Left renal pelvis (tissue), 4 donors: ENCODE measurements at regions not wholly inside any gene's neighbourhood (a gene's known extent, or its start where the extent isn't known, plus 50 kb on each side); places are given as distances from the start of the nearest gene placed in this dataset.
"Not testable (repeated sequence)": the region's sequence is repeated elsewhere in the genome, so short reads cannot be mapped to it uniquely, and the experiment has no call there.

Source experiments
- DNase-seq, 4 donors: peaks; one replicate each; pipeline ENCODE4 v3.0.0-alpha.2; 2013; ENCODE audit warnings: low read depth in 4 of 4, low spot score in 3 of 4

DNA sequence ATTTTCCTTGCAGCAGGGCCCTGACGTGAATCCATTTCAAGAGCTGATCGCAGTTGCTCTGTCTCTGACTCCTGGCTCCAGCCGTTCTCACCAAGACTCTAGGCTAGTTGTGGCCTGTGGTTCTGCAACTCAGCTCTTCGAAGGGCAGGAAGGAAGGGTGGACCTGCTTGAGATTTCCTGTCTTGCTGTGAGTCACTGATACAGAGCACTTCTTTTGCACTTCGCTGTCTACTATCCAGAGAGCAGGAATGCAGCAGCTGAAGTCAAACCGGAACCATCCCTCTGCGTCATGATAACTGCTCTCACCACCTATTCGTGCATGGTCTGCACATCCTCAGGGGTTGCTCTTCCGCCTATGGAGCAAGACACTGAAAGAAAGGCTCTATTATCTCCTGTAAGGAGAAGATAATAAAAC, 59.7 kb downstream of the RAP2B start:
- DNase-seq: peak in 1 of 4 donors; percentile 19

DNA sequence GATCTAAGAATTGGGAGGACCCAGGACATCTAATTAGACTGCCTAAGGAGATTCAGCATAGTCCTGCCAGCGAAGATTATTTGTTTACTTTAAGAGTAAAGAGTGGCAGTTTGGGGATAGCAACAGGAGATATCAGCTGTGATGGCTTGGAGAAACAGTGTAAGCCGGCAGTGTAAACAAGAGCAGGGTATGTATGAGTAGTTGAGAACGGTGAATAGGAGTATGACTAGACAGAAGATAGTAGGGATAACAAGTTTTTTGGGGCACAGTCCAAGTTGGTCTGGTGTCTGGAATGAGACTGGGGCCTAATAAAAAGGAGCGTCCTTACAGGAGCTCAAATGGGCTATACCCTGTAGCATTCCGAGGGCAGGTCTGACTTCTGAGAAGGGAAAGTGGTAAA, 64.9 kb downstream of the RAP2B start:
- not testable (repeated sequence) for DNase-seq

DNA sequence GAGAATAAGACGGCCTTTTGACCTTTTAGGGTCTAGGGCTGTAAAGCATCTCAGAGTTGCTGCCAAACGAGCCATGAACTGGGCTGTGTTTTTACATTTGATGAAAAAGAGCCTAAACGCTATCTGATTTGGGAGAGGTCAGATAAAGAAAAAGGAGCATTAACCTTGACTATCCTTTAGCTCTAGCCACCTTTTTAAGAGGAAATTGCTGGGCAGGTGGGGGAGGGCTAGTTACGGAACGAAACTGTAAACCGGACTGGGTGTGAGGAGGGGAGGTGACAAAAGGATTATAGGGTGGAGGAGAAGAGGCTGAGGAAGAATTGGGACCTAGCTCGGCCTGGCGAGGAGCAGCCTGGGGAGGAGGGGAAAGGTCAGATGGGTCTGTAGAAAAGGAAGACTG, 68.4 kb downstream of the RAP2B start:
- DNase-seq: not testable (repeated sequence)

GRCh38 chr3:153231245-153231644, 69.2 kb downstream of the RAP2B start:
- DNase-seq: not testable (repeated sequence)

DNA sequence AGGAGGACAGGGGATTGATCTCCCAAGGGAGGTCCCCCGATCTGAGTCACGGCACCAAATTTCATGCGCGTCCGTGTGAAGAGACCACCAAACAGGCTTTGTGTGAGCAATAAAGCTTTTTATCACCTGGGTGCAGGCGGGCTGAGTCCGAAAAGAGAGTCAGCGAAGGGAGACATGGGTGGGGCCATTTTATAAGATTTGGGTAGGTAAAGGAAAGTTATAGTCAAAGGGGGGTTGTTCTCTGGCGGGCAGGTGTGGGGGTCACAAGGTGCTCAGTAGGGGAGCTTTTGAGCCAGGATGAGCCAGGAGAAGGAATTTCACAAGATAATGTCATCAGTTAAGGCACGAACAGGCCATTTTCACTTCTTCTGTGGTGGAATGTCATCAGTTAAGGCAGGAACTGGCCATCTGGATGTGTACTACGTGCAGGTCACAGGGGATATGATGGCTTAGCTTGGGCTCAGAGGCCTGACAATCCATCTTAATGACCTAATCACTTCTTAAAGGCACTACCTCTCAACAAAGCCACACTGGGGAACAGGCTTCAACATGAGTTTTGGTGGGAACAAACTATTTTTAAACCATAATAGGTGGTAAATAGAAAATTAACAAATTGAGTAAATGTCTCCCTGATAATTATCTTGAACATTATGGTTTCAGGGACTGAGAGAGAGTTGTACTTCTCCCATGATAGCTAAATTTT, 70.2 kb downstream of the RAP2B start:
- DNase-seq: not testable (repeated sequence)

DNA sequence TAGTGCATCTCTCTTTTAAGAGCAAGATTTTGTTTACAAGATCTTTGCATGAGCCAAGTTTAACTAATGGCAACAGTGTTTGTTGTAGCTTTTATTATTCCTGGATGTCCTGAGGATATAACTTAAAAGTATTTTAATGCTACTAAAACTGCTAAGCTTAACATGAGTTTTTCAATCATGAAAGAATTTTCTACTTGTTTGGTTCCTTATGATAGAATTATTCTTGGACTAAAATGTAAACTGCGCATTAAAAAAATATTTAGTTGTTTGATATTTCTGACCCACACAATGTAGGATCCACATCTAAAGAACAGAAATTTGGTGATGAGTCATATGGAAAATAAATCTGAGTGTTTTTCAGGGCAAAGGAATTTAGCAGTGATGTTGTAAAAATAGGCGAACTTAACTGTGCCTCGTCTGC, 70.8 kb downstream of the RAP2B start:
- DNase-seq: no peak

GRCh38 chr3:153233986-153234385, 72.0 kb downstream of the RAP2B start:
- DNase-seq: no peak

- no peak for DNase-seq
Observed at GRCh38 chr3:153242896-153243295, 80.9 kb downstream of the RAP2B start.

GRCh38 chr3:153244961-153245360, 82.9 kb downstream of the RAP2B start:
- no peak for DNase-seq

DNA sequence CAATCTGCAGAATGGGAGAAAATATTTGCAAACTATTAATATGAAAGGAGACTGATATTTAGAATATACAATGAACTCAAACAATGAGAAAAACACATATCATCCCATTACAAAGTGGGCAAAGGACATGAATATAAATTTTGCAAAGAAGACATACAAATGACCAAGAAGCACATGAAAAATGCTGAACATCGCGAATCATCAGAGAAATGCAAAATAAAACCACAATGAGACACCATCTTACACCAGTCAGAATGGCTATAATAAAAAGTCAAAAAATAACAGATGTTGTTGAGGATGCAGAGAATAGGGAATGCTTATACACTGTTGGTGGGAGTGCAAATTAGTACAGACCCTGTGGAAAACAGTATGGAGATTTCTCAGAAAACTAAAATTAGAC, 83.6 kb downstream of the RAP2B start:
- DNase-seq: no peak

GRCh38 chr3:153246331-153246730, 84.3 kb downstream of the RAP2B start:
- DNase-seq: no peak

- DNase-seq: no peak
Observed at GRCh38 chr3:153246806-153247205, 84.8 kb downstream of the RAP2B start.

- no peak for DNase-seq
Observed at GRCh38 chr3:153247331-153248330, 85.6 kb downstream of the RAP2B start.

DNA sequence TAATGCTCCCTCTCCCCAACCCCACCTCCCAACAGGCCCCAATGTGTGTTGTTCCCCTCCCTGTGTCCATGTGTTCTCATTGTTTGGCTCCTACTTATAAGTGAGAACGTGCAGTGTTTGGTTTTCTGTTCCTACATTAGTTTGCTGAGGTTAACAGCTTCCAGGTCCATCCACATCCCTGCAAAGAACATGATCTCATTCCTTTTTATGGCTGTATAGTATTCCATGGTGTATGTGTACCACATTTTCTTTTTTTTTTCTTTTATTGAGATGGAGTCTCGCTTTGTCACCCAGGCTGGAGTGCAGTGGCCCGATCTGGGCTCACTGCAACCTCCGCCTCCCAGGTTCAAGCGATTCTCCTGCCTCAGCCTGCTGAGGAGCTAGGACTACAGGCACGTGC, 86.8 kb downstream of the RAP2B start:
- not testable (repeated sequence) for DNase-seq

DNA sequence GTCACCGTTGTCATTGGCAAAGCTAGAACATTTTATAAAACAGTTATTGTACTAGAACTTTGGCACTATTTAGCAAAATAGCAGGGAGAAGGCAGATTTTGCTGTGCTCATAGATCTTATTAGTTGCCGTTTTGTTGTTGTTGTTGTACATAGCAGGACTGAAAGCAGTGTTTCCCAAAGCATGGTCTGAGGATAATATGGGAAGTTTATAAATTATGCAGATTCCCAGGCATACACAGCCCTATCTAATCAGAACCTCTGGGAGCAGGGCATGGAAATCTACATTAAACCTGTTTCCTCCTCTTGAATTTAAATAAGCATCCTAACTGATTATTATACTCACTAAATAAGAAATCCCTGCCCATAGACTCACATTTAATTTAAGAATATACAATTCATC, 87.9 kb downstream of the RAP2B start:
- DNase-seq: no peak

GRCh38 chr3:153250446-153250845, 88.4 kb downstream of the RAP2B start:
- DNase-seq: no peak

- DNase-seq: no peak
Observed at GRCh38 chr3:153252963-153253362, 90.9 kb downstream of the RAP2B start.

GRCh38 chr3:153254361-153254760, 92.3 kb downstream of the RAP2B start:
- no peak for DNase-seq

DNA sequence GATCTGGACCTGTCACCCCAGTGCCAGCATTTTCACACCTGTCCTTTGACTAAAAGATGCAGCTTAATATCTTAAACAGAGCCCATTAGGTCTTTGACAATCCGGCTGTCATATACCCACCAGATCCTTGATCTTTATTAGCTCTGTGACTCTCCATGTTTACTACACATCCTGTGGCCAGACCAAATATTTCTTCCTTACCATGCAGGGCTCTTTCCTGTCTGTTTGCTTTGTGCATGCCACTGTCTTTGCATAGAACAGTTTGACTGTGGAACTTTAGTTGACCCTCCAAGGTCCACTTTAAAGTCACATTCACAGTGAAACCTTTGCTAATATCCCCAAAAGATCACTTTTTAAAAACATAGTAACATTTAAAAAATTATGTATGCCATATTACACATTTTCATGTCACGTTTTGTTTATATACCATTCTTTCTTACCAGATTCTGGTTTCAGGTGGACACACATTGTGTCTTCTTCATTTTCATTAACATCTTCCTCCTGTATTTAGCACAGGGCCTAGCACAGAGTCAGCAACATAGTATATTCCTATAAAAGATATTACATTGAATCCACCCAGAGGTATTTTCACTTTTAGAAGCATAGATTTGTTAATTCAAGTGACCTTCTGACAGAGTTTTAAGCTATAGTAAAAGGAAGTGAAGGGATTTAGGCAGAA, 95.8 kb downstream of the RAP2B start:
- no peak for DNase-seq

DNA sequence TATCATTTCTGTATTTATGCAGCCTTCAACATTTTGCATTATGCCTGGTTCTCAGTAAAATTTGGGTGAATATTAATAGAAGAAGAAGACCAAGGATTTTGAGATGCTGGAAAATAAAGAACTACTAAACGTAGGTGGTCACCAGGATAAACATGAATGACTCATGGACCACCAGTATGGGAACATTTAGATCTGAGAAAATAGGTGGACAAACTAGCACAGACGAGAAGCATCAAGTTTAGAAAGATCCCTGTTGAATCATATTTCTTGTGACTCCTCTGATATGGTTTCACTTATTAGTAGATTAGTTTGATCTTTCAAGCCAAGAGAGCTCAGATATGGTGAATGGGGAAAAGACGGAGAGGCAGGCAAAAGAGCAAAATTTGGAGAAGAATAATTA, 97.9 kb downstream of the RAP2B start:
- DNase-seq: no peak

DNA sequence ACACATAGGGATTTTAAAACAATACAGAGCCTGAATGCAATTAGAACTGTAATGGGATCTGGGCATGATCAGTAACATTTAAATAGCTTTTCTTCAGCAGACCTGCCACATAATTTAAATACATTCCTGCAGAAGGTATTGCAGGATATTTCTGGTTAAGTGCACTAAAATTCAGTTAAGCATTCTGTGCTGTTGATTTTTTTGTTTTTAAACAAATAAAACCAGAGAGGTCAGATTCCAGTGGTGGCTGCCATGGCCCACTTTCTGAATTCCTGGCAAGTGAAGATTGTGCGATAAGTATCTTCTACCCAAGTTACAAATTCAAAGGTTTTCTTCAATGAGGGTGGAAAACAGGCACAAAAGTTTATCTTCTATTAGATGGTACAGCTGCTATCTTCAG, 98.7 kb downstream of the RAP2B start:
- DNase-seq: no peak
